Osteocyte (in vitro differentiated cells): ENCODE measurements at regions not wholly inside any gene's neighbourhood (a gene's known extent, or its start where the extent isn't known, plus 50 kb on each side); places are given as distances from the start of the nearest gene placed in this dataset.

Experiments used
- DNase-seq: peaks from one replicate; pipeline ENCODE4 v3.0.0; 2021; ENCODE audit warnings: mixed read lengths; ENCODE audit not compliant: unreplicated experiment; ENCODE audit errors: extremely low spot score
- H3K27ac Mint-ChIP-seq: one replicate; pipeline ENCODE4 v1.8.0; 2021; ENCODE audit warnings: mild to moderate bottlenecking, mixed read lengths; ENCODE audit not compliant: unreplicated experiment
- H3K27me3 Mint-ChIP-seq: one replicate; pipeline ENCODE4 v1.8.0; 2021; ENCODE audit warnings: mixed read lengths; ENCODE audit not compliant: unreplicated experiment
- H3K36me3 Mint-ChIP-seq: one replicate; pipeline ENCODE4 v1.8.0; 2021; ENCODE audit warnings: mixed read lengths; ENCODE audit not compliant: unreplicated experiment
- H3K4me1 Mint-ChIP-seq: one replicate; pipeline ENCODE4 v1.8.0; 2021; ENCODE audit warnings: mixed read lengths; ENCODE audit not compliant: unreplicated experiment
- H3K4me3 Mint-ChIP-seq: one replicate; pipeline ENCODE4 v1.8.0; 2021; ENCODE audit warnings: mild to moderate bottlenecking, moderate library complexity, mixed read lengths; ENCODE audit not compliant: unreplicated experiment
- H3K9me3 Mint-ChIP-seq: one replicate; pipeline ENCODE4 v1.8.0; 2021; ENCODE audit warnings: mixed read lengths; ENCODE audit not compliant: unreplicated experiment
- TF ChIP-seq, protein P1 (sequence below): fragments of 200-600 bp; sonication (generic); IDR thresholded peaks from 2 replicates; pipeline ENCODE4 v1.5.0; 2021; ENCODE audit warnings: antibody characterized with exemption, mild to moderate bottlenecking, moderate library complexity

GRCh38 chr18:78587626-78588600, 391.7 kb upstream of the SALL3 start:
- Mint-ChIP-seq H3K4me1 (no peaks in the 10 kb centered on the region), H3K27me3 (no peaks in the 10 kb centered on the region), H3K4me3 (no peak overlapping the region), H3K27ac (no peak overlapping the region), H3K36me3 (no peaks in the 10 kb centered on the region), H3K9me3 (peaks cover 35% of the 10 kb centered on the region)
- TF ChIP-seq, protein P1, sequence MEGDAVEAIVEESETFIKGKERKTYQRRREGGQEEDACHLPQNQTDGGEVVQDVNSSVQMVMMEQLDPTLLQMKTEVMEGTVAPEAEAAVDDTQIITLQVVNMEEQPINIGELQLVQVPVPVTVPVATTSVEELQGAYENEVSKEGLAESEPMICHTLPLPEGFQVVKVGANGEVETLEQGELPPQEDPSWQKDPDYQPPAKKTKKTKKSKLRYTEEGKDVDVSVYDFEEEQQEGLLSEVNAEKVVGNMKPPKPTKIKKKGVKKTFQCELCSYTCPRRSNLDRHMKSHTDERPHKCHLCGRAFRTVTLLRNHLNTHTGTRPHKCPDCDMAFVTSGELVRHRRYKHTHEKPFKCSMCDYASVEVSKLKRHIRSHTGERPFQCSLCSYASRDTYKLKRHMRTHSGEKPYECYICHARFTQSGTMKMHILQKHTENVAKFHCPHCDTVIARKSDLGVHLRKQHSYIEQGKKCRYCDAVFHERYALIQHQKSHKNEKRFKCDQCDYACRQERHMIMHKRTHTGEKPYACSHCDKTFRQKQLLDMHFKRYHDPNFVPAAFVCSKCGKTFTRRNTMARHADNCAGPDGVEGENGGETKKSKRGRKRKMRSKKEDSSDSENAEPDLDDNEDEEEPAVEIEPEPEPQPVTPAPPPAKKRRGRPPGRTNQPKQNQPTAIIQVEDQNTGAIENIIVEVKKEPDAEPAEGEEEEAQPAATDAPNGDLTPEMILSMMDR = no peak
- peak; percentile 68 for DNase-seq

- no peaks in the 10 kb centered on the region for H3K27me3 Mint-ChIP-seq
- peaks cover 50% of the 10 kb centered on the region for H3K9me3 Mint-ChIP-seq
- H3K4me1 Mint-ChIP-seq = no peaks in the 10 kb centered on the region
- no peak overlapping the region for H3K4me3 Mint-ChIP-seq
- no peaks in the 10 kb centered on the region for H3K36me3 Mint-ChIP-seq
- DNase-seq = peak; percentile 68
- TF ChIP-seq, protein P1 = no peak
- H3K27ac Mint-ChIP-seq = no peak overlapping the region
Measured at GRCh38 chr18:78589916-78590437, 389.6 kb upstream of the SALL3 start.

DNA sequence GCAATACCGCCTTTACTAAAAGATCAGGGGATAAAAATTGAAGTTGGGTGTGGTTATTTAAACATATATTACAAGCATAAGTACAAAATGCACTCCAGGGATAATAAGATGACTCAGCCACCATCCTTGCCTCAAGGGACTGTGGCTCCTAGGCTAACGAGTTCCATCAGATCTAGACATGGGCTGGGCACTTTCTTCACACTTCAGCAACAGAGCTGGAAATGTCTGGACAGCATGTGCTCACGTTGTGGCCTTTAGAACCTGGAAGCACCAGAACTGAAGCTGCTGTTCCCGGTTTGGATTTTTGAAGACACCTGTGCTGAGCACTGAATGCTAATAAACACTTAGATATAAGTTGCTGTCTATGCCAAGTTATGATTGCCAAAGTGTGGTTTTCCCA, 384.2 kb upstream of the SALL3 start:
- H3K36me3 Mint-ChIP-seq = no peaks in the 10 kb centered on the region
- no peak overlapping the region for H3K4me3 Mint-ChIP-seq
- H3K4me1 Mint-ChIP-seq = no peaks in the 10 kb centered on the region
- TF ChIP-seq, protein P1 = no peak
- peaks cover 65% of the 10 kb centered on the region for H3K9me3 Mint-ChIP-seq
- H3K27ac Mint-ChIP-seq = no peak overlapping the region
- no peaks in the 10 kb centered on the region for H3K27me3 Mint-ChIP-seq
- no peak for DNase-seq

DNA sequence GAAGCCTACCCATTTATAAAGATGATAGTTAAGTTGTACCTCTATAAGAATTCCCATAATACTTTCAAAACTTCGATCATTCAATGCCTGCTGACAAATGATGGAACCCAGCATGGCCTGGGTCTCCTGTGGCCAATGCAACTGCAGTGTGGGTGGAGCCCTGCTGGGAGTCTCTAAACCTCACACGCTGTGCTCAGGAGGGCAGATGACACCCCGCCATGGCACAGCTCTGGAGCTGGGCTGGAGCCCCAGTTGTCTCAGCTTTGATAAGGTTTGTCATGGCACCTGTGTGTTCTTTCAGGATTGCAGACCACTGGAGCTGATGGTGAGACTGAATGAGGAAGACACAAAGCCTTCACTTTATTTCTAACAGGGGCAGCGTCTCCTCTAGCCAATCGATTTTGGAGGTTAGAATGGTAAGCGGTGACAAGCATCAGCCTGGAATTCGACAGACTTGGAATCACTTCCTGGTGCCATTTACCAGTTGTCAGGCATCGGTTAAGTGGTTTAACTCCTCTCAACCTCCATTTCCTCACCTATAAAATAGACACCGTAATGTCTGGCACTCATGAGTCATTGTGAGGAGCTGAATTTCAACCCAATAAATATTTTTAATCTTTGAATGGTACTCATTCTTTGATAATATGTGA, 383.6 kb upstream of the SALL3 start:
- DNase-seq = peak; percentile 40
- Mint-ChIP-seq H3K27ac (no peak overlapping the region), H3K4me3 (no peak overlapping the region), H3K9me3 (peaks cover 68% of the 10 kb centered on the region), H3K36me3 (no peaks in the 10 kb centered on the region), H3K27me3 (no peaks in the 10 kb centered on the region), H3K4me1 (no peaks in the 10 kb centered on the region)
- TF ChIP-seq, protein P1 = no peak
